ENCODE measurements at regions not wholly inside any gene's neighbourhood (a gene's known extent, or its start where the extent isn't known, plus 50 kb on each side); places are given as distances from the start of the nearest gene placed in this dataset.

DNA sequence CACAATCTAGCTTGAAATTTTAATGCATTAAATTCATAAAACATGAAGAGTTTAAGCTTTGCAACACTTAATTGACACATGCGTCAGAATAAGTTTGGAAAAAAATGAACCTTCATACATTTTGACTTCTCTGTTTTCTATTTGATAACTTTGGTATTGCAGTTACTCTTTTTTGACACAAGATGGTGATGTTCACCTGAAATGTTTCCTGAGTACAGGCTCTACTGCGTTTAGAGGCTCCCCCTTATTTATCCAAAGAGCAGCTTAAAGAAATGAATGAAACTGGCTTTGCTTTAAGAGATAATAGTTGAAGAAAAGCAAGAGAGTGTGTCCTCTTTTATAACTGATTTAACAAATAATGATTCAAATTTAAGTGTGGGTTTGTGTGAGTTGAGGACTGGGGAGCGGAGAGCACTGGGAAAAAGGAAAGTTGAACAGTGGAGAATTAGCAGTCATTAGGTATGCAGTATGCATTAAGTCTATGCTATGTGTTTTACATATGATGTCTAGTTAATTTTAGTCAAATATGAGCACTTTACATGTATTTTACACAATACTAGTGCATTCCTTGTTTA is 180.6 kb upstream of the NUDT6 start:
- H3K4me3 ChIP-seq (ENCODE audit: control insufficient read depth, low read depth, low read length), result no peak overlapping the region
- peak; percentile 68 for TF ChIP-seq CTCF (conservative IDR thresholded peaks at IDR 0.05; ENCODE audit: control insufficient read depth, insufficient read depth, low read depth, low read length)
- peak; percentile 70 for DNase-seq (ENCODE audit: low read depth)

DNA sequence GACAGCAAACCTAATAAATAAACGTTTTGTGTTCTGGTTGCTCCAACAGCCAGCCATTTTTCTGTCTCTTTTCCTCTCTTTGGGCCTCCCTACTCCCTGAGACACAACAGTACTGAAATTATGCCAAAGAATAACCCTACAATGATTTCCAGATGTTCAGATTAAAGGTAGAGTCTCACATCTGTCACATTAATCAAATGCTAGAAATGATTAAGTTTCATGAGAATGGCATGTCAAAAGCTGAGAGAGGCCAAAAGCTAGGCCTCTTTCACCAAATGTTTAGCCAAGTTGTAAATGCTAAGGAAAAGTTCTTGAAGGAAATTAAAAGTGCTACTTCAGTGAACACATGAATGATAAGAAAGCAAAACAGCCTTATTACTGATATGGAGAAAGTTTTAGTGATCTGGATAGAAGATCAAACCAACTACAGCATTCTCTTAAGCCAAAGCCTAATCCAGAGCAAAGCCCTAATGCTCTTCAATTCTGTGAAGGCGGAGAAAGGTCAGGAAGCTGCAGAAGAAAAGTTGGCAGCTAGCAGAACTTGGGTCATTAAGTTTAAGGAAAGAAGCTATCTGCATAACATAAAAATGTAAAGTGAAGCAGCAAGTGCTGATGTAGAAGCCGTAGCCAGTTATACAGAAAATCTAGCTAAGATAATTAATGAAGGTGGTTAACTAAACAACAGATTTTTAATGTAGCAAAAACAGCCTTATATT is 182.1 kb upstream of the NUDT6 start:
- no peak overlapping the region for H3K4me3 ChIP-seq (ENCODE audit: control insufficient read depth, low read depth, low read length)
- peak; percentile 72 for DNase-seq (ENCODE audit: low read depth)
- TF ChIP-seq CTCF (conservative IDR thresholded peaks at IDR 0.05; ENCODE audit: control insufficient read depth, insufficient read depth, low read depth, low read length), result no peak

DNA sequence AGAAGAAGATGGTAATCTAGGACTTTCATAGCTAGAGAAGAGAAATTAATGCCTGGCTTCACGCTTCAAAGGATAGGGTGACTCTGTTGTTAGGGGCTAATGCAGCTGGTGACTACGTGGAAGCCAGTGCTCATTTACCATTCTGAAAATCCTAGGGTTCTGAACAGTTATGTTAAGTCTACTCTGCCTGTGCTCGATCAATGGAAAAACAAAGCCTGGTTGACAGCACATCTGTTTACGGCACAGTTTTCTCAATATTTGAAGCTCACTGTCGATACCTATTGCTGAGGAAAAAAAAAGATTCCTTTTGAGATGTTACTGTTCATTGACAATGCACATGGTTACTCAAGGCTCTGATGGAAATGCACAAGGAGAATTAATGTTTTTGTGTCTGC is 182.6 kb upstream of the NUDT6 start:
- H3K4me3 ChIP-seq (ENCODE audit: control insufficient read depth, low read depth, low read length), result no peak overlapping the region
- no peak for TF ChIP-seq CTCF (conservative IDR thresholded peaks at IDR 0.05; ENCODE audit: control insufficient read depth, insufficient read depth, low read depth, low read length)
- no peak for DNase-seq (ENCODE audit: low read depth)

- DNase-seq (ENCODE audit: low read depth), result no peak
- H3K4me3 ChIP-seq (ENCODE audit: control insufficient read depth, low read depth, low read length), result no peak overlapping the region
- TF ChIP-seq CTCF (conservative IDR thresholded peaks at IDR 0.05; ENCODE audit: control insufficient read depth, insufficient read depth, low read depth, low read length), result no peak
These were observed 184.3 kb upstream of the NUDT6 start for GRCh38 chr4:123106747-123107146.

DNA sequence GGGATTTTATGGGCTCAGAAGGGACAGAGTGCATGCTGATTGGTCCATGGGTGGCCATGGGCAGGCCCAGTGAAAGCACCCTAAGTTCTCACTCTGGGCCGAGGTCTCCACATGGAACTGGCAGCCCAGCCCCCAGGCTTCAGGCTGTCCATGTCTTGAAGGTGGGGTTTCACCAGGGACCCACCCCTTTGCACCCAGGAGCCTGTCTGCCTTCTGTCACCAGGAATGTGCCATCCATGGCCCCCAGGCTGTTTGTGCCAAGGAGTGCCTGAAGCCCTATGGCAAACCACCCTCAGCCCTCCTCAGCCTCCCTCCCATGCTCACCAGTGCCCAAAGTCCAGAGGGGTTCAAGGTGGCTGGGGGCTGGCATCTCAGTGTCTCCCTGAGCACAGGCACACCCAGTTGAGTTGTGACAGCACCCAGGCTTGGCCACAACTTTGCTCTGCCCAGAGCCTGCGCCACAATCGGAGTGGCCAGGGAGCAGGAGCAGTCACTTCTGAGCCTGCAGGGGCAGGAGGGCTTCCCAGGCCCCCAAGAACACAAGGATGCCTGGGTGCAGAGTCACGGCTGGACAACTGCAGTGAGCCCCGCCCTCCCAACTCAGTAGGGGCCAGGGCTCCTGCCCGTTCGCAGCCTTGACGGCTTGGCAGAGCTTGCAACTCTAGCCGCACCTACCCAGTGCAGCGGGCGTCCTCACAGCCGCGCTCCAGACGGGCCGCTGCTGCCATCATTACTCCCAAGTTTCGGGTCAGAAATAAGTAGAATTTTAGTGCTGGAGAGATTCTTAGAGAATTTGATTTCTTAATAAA is 185.3 kb upstream of the NUDT6 start:
- TF ChIP-seq CTCF (conservative IDR thresholded peaks at IDR 0.05; ENCODE audit: control insufficient read depth, insufficient read depth, low read depth, low read length), result no peak
- no peak overlapping the region for H3K4me3 ChIP-seq (ENCODE audit: control insufficient read depth, low read depth, low read length)
- no peak for DNase-seq (ENCODE audit: low read depth)

GRCh38 chr4:123109139-123109538 is 186.7 kb upstream of the NUDT6 start:
- TF ChIP-seq CTCF (conservative IDR thresholded peaks at IDR 0.05; ENCODE audit: control insufficient read depth, insufficient read depth, low read depth, low read length), result no peak
- H3K4me3 ChIP-seq (ENCODE audit: control insufficient read depth, low read depth, low read length), result no peak overlapping the region
- DNase-seq (ENCODE audit: low read depth), result no peak
